ENCODE measurements at regions not wholly inside any gene's neighbourhood (a gene's known extent, or its start where the extent isn't known, plus 50 kb on each side); places are given as distances from the start of the nearest gene placed in this dataset.

- no peak overlapping the region for H3K27ac ChIP-seq (ENCODE audit: extremely low read depth, low read depth, low read length)
- POLR2A ChIA-PET, result no interaction called here
- TF ChIP-seq MZF1 (tag by site-specific recombination; IDR thresholded peaks at IDR 0.05; ENCODE audit: borderline replicate concordance) (no peak), ZNF16 (tag by site-specific recombination; IDR thresholded peaks at IDR 0.05; ENCODE audit: low read depth) (no peak), ZBTB44 (tag by site-specific recombination; IDR thresholded peaks at IDR 0.05) (no peak), ZNF521 (tag by site-specific recombination; IDR thresholded peaks at IDR 0.05) (no peak), TRIM28 (IDR thresholded peaks at IDR 0.05; ENCODE audit: borderline replicate concordance, low read length) (no peak), ZNF274 (IDR thresholded peaks at IDR 0.05; ENCODE audit: low read length) (no peak), ZNF274 (tag by site-specific recombination; IDR thresholded peaks at IDR 0.05; ENCODE audit: borderline replicate concordance) (no peak), ZNF23 (tag by site-specific recombination; IDR thresholded peaks at IDR 0.05; ENCODE audit: borderline replicate concordance) (no peak), ZNF404 (tag by site-specific recombination; IDR thresholded peaks at IDR 0.05) (no peak), ZNF366 (tag by site-specific recombination; conservative IDR thresholded peaks at IDR 0.05) (no peak)
- TF ChIP-seq, protein P1, sequence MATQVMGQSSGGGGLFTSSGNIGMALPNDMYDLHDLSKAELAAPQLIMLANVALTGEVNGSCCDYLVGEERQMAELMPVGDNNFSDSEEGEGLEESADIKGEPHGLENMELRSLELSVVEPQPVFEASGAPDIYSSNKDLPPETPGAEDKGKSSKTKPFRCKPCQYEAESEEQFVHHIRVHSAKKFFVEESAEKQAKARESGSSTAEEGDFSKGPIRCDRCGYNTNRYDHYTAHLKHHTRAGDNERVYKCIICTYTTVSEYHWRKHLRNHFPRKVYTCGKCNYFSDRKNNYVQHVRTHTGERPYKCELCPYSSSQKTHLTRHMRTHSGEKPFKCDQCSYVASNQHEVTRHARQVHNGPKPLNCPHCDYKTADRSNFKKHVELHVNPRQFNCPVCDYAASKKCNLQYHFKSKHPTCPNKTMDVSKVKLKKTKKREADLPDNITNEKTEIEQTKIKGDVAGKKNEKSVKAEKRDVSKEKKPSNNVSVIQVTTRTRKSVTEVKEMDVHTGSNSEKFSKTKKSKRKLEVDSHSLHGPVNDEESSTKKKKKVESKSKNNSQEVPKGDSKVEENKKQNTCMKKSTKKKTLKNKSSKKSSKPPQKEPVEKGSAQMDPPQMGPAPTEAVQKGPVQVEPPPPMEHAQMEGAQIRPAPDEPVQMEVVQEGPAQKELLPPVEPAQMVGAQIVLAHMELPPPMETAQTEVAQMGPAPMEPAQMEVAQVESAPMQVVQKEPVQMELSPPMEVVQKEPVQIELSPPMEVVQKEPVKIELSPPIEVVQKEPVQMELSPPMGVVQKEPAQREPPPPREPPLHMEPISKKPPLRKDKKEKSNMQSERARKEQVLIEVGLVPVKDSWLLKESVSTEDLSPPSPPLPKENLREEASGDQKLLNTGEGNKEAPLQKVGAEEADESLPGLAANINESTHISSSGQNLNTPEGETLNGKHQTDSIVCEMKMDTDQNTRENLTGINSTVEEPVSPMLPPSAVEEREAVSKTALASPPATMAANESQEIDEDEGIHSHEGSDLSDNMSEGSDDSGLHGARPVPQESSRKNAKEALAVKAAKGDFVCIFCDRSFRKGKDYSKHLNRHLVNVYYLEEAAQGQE (tag by site-specific recombination; IDR thresholded peaks at IDR 0.05), result no peak
- TF ChIP-seq, protein P2, sequence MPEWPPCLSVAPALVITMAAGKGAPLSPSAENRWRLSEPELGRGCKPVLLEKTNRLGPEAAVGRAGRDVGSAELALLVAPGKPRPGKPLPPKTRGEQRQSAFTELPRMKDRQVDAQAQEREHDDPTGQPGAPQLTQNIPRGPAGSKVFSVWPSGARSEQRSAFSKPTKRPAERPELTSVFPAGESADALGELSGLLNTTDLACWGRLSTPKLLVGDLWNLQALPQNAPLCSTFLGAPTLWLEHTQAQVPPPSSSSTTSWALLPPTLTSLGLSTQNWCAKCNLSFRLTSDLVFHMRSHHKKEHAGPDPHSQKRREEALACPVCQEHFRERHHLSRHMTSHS (tag by site-specific recombination; IDR thresholded peaks at IDR 0.05), result no peak
- TF ChIP-seq, protein P3, sequence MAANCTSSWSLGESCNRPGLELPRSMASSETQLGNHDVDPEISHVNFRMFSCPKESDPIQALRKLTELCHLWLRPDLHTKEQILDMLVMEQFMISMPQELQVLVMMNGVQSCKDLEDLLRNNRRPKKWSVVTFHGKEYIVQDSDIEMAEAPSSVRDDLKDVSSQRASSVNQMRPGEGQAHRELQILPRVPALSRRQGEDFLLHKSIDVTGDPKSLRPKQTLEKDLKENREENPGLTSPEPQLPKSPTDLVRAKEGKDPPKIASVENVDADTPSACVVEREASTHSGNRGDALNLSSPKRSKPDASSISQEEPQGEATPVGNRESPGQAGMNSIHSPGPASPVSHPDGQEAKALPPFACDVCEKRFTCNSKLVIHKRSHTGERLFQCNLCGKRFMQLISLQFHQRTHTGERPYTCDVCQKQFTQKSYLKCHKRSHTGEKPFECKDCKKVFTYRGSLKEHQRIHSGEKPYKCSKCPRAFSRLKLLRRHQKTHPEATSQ (tag by site-specific recombination; IDR thresholded peaks at IDR 0.05), result no peak
- TF ChIP-seq, protein P4, sequence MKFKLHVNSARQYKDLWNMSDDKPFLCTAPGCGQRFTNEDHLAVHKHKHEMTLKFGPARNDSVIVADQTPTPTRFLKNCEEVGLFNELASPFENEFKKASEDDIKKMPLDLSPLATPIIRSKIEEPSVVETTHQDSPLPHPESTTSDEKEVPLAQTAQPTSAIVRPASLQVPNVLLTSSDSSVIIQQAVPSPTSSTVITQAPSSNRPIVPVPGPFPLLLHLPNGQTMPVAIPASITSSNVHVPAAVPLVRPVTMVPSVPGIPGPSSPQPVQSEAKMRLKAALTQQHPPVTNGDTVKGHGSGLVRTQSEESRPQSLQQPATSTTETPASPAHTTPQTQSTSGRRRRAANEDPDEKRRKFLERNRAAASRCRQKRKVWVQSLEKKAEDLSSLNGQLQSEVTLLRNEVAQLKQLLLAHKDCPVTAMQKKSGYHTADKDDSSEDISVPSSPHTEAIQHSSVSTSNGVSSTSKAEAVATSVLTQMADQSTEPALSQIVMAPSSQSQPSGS (tag by site-specific recombination; IDR thresholded peaks at IDR 0.05; ENCODE audit: low read depth), result no peak
- TF ChIP-seq, protein P5, sequence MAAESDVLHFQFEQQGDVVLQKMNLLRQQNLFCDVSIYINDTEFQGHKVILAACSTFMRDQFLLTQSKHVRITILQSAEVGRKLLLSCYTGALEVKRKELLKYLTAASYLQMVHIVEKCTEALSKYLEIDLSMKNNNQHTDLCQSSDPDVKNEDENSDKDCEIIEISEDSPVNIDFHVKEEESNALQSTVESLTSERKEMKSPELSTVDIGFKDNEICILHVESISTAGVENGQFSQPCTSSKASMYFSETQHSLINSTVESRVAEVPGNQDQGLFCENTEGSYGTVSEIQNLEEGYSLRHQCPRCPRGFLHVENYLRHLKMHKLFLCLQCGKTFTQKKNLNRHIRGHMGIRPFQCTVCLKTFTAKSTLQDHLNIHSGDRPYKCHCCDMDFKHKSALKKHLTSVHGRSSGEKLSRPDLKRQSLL (tag by site-specific recombination; IDR thresholded peaks at IDR 0.05), result no peak
- no peak overlapping the region for H3K4me3 ChIP-seq (ENCODE audit: low read depth, low read length)
- CTCF ChIA-PET, result no interaction called here
- H3K36me3 ChIP-seq (ENCODE audit: control insufficient read depth in 2 of 2, insufficient read depth in 1 of 2, low read length in 2 of 2), result no peaks in the 10 kb centered on the region
- H3K9me3 ChIP-seq (ENCODE audit: control insufficient read depth, insufficient read depth, low read depth, low read length), result no peaks in the 10 kb centered on the region
- no peaks in the 10 kb centered on the region for H3K4me1 ChIP-seq (ENCODE audit: control insufficient read depth, insufficient read depth, low read length)
These were observed 249.1 kb upstream of the PTBP2 start for GRCh38 chr1:96472471-96472870.

All from HEK293 (cell line).